ENCODE measurements at regions not wholly inside any gene's neighbourhood (a gene's known extent, or its start where the extent isn't known, plus 50 kb on each side); places are given as distances from the start of the nearest gene placed in this dataset.

DNA sequence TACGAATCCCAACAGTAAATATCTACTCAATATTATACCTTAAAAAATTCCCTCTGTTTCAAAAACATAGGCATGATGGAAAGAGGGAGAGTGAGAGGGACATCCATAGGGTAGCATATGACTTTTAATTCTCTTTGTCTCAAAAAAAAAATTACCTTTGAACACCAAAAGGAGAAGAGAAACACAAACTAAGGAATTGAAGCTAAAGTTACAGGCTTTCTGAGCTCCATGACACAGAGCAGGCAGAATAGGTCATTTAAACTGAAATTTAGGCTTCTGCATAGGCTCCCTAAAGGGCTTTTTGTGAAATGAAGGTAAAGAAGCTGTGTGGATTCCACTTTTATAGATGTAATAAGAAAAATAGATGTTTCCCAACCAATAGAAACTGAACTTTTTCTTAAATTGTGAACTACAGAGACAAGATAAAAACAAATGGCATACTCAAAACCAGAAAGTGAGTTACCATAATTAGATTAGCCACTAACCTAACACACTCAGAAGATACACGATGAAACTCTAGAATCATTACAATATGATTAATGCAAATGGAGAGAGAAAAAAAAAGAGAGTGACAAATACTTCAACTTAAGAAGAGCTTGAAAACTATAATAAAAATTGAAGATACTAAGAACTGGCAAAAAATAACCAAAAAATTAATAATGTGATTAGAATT, 584.6 kb downstream of the GABRG1 start:
- Mint-ChIP-seq H3K27ac (no peak overlapping the region), H3K9me3 (peaks cover 4 to 30% (median 9%) of the 10 kb centered on the region in 7 donors), H3K27me3 (no peaks in the 10 kb centered on the region), H3K4me1 (no peaks in the 10 kb centered on the region), H3K36me3 (no peaks in the 10 kb centered on the region), H3K4me3 (no peak overlapping the region)
- ATAC-seq (ENCODE audit: low read depth in 2 of 2) (no peak), DNase-seq (no peak)
- no peaks in the 10 kb centered on the region for H3K9me3 ChIP-seq (ENCODE audit: control insufficient read depth in 2 of 2, low read length in 2 of 2)
- no peaks in the 10 kb centered on the region for H3K36me3 ChIP-seq (ENCODE audit: control insufficient read depth, insufficient read depth, low read length)
- no peak overlapping the region for H3K4me3 ChIP-seq (ENCODE audit: low read depth, low read length)
- no peak overlapping the region for H3K27ac ChIP-seq (ENCODE audit: insufficient read depth, low read length, poor library complexity, severe bottlenecking)
- no peaks in the 10 kb centered on the region for H3K4me1 ChIP-seq (ENCODE audit: control insufficient read depth, insufficient read depth, low read length, poor library complexity, severe bottlenecking)
- no peaks in the 10 kb centered on the region for H3K27me3 ChIP-seq (ENCODE audit: control insufficient read depth, insufficient read depth, low read length)

DNA sequence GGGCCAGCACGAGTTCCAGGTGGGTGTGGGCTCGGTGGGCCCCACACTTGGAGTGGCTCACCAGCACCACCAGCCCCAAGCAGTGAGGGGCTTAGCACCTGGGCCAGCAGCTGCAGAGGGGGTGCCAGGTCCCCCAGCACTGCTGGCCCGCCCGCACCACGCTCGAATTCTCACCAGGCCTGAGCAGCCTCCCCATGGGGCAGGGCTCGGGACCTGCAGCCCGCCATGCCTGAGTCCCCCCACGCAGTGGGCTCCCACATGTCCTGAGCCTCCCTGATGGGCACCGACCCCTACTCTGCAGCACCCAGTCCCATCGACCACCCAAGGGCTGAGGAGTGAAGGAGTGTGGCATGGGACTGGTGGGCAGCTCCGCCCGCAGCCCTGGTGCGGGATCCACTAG, 593.4 kb downstream of the GABRG1 start:
- H3K36me3 Mint-ChIP-seq: no peaks in the 10 kb centered on the region
- no peaks in the 10 kb centered on the region for H3K4me1 Mint-ChIP-seq
- no peak for ATAC-seq (ENCODE audit: low read depth in 2 of 2)
- Histone ChIP-seq H3K4me3 (ENCODE audit: low read depth, low read length) (no peak overlapping the region), H3K4me1 (ENCODE audit: control insufficient read depth, insufficient read depth, low read length, poor library complexity, severe bottlenecking) (no peaks in the 10 kb centered on the region), H3K27ac (ENCODE audit: insufficient read depth, low read length, poor library complexity, severe bottlenecking) (no peak overlapping the region), H3K9me3 (ENCODE audit: control insufficient read depth in 2 of 2, low read length in 2 of 2) (peaks cover 0 to 4% of the 10 kb centered on the region in 2 experiments), H3K36me3 (ENCODE audit: control insufficient read depth, insufficient read depth, low read length) (no peaks in the 10 kb centered on the region), H3K27me3 (ENCODE audit: control insufficient read depth, insufficient read depth, low read length) (no peaks in the 10 kb centered on the region)
- DNase-seq: no peak
- H3K27ac Mint-ChIP-seq: no peak overlapping the region
- H3K9me3 Mint-ChIP-seq: peaks cover 0 to 24% (median 6%) of the 10 kb centered on the region in 7 donors
- H3K27me3 Mint-ChIP-seq: no peaks in the 10 kb centered on the region
- H3K4me3 Mint-ChIP-seq: no peak overlapping the region

DNA sequence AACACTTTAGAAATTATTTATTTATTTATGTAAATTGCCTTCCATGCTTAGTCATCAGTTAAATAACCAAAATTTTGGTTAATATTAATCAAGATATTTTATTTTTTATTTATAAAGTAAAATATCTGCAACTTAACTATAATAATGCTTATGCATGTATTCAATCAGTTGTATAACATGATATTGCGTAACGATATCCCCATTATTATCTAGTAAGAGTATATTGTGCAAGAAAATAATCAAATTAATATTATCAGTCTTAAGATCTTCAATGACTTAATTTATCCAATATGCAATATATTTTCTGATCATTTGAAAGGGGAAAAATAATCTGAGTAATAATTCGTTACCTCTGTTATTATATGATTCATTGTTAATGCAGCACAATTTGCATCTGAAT, 596.7 kb downstream of the GABRG1 start:
- DNase-seq (no peak), ATAC-seq (ENCODE audit: low read depth in 2 of 2) (no peak)
- Histone ChIP-seq H3K9me3 (ENCODE audit: control insufficient read depth in 2 of 2, low read length in 2 of 2) (peaks cover 0 to 4% of the 10 kb centered on the region in 2 experiments), H3K4me3 (ENCODE audit: low read depth, low read length) (no peak overlapping the region), H3K4me1 (ENCODE audit: control insufficient read depth, insufficient read depth, low read length, poor library complexity, severe bottlenecking) (no peaks in the 10 kb centered on the region), H3K36me3 (ENCODE audit: control insufficient read depth, insufficient read depth, low read length) (no peaks in the 10 kb centered on the region), H3K27ac (ENCODE audit: insufficient read depth, low read length, poor library complexity, severe bottlenecking) (no peak overlapping the region), H3K27me3 (ENCODE audit: control insufficient read depth, insufficient read depth, low read length) (no peaks in the 10 kb centered on the region)
- H3K4me3 Mint-ChIP-seq: no peak overlapping the region
- H3K4me1 Mint-ChIP-seq: no peaks in the 10 kb centered on the region
- H3K36me3 Mint-ChIP-seq: no peaks in the 10 kb centered on the region
- no peaks in the 10 kb centered on the region for H3K27me3 Mint-ChIP-seq
- peaks cover 0 to 14% (median 3%) of the 10 kb centered on the region in 7 donors for H3K9me3 Mint-ChIP-seq
- no peak overlapping the region for H3K27ac Mint-ChIP-seq

DNA sequence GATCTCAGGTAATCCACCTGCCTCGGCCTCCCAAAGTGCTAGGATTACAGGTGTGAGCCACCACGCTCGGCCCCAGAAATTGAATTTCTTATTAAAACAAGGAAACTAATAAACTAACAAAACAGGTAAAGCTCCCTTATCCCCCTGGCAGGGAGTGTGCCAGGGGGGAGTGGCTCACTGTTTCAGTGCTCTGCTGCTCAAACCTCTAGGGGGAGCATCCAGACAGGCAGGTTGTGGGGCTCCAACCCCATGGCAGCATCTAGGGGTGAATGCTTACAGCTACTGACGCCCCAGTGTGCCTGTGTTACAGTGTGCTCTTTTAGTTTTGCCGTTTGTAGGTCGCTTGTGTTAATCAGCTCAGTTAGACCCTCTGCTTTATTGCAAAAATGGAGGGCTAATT, 605.0 kb downstream of the GABRG1 start:
- Histone ChIP-seq H3K4me1 (ENCODE audit: control insufficient read depth, insufficient read depth, low read length, poor library complexity, severe bottlenecking) (no peaks in the 10 kb centered on the region), H3K27me3 (ENCODE audit: control insufficient read depth, insufficient read depth, low read length) (no peaks in the 10 kb centered on the region), H3K4me3 (ENCODE audit: low read depth, low read length) (no peak overlapping the region), H3K36me3 (ENCODE audit: control insufficient read depth, insufficient read depth, low read length) (no peaks in the 10 kb centered on the region), H3K9me3 (ENCODE audit: control insufficient read depth in 2 of 2, low read length in 2 of 2) (no peaks in the 10 kb centered on the region), H3K27ac (ENCODE audit: insufficient read depth, low read length, poor library complexity, severe bottlenecking) (no peak overlapping the region)
- H3K27me3 Mint-ChIP-seq: no peaks in the 10 kb centered on the region
- H3K4me1 Mint-ChIP-seq: no peaks in the 10 kb centered on the region
- no peaks in the 10 kb centered on the region for H3K36me3 Mint-ChIP-seq
- ATAC-seq (ENCODE audit: low read depth in 2 of 2): no peak
- H3K4me3 Mint-ChIP-seq: no peak overlapping the region
- H3K27ac Mint-ChIP-seq: no peak overlapping the region
- peaks cover 0 to 21% (median 2%) of the 10 kb centered on the region in 7 donors for H3K9me3 Mint-ChIP-seq
- DNase-seq: no peak

DNA sequence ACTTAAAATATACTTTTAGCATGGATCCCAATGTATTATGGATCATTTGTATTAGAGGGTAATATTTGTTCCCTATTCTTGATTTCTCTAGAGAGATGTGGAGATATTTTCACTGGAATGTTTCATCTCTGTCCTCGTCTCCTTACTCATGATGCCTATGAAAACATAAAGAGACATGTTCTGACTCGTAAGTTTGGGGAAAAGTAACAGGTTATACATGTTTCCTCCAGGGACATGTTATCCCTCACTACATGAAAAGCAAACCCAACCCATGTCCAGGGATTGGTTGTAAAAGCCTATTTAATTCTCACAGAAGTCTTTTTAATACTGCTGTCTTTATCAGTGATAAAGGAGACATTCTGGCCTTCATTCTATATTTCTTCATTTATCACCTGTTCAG, 621.4 kb downstream of the GABRG1 start:
- Mint-ChIP-seq H3K36me3 (no peaks in the 10 kb centered on the region), H3K9me3 (peaks cover 0 to 20% (median 7%) of the 10 kb centered on the region in 7 donors), H3K4me3 (no peak overlapping the region), H3K27ac (no peak overlapping the region), H3K4me1 (no peaks in the 10 kb centered on the region), H3K27me3 (no peaks in the 10 kb centered on the region)
- DNase-seq (no peak), ATAC-seq (ENCODE audit: low read depth in 2 of 2) (no peak)
- no peaks in the 10 kb centered on the region for H3K27me3 ChIP-seq (ENCODE audit: control insufficient read depth, insufficient read depth, low read length)
- no peaks in the 10 kb centered on the region for H3K36me3 ChIP-seq (ENCODE audit: control insufficient read depth, insufficient read depth, low read length)
- H3K4me3 ChIP-seq (ENCODE audit: low read depth, low read length): no peak overlapping the region
- no peak overlapping the region for H3K27ac ChIP-seq (ENCODE audit: insufficient read depth, low read length, poor library complexity, severe bottlenecking)
- no peaks in the 10 kb centered on the region for H3K4me1 ChIP-seq (ENCODE audit: control insufficient read depth, insufficient read depth, low read length, poor library complexity, severe bottlenecking)
- no peaks in the 10 kb centered on the region for H3K9me3 ChIP-seq (ENCODE audit: control insufficient read depth in 2 of 2, low read length in 2 of 2)

DNA sequence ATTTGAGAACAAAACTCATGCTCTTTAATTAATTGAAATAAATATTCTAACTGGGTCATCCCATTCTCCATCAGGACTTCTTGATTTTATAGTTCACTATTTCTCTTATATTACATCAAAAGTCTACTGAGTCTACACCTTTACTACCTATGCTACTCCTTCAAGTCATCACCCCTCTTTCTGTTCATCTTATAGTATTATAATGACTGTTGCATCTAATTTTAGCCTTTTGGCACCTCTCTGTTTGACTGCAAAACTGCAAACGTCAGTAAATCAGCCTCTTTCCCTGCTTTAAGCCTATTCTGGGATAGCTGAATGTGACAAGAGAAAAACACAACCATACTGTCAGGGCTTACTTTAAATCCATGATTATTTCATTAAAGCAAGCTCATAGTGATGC, 639.1 kb downstream of the GABRG1 start:
- no peaks in the 10 kb centered on the region for H3K9me3 ChIP-seq (ENCODE audit: control insufficient read depth in 2 of 2, low read length in 2 of 2)
- Mint-ChIP-seq H3K4me1 (no peaks in the 10 kb centered on the region), H3K9me3 (peaks cover 0 to 26% (median 6%) of the 10 kb centered on the region in 7 donors), H3K36me3 (no peaks in the 10 kb centered on the region), H3K4me3 (no peak overlapping the region), H3K27me3 (no peaks in the 10 kb centered on the region), H3K27ac (no peak overlapping the region)
- no peaks in the 10 kb centered on the region for H3K4me1 ChIP-seq (ENCODE audit: control insufficient read depth, insufficient read depth, low read length, poor library complexity, severe bottlenecking)
- no peaks in the 10 kb centered on the region for H3K27me3 ChIP-seq (ENCODE audit: control insufficient read depth, insufficient read depth, low read length)
- DNase-seq (no peak), ATAC-seq (ENCODE audit: low read depth in 2 of 2) (no peak)
- no peak overlapping the region for H3K27ac ChIP-seq (ENCODE audit: insufficient read depth, low read length, poor library complexity, severe bottlenecking)
- H3K4me3 ChIP-seq (ENCODE audit: low read depth, low read length): no peak overlapping the region
- H3K36me3 ChIP-seq (ENCODE audit: control insufficient read depth, insufficient read depth, low read length): no peaks in the 10 kb centered on the region

DNA sequence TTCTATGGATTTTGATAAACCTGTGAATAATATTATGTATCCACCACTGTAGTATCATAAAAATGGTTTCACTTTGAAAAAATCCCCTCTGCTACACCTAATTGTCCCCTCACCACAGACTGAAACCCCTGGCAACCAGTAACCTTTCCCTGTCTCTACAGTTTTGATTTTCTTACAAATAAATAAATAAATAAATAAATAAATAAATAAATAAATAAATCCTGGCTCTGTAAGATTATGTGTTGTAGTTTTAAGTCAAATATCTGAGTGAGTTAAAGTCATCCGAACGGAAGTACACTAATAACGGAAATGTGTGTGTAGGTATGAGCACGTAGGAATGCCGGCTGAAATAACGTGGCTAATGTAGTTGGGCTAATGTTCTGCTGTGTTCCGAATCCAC, 641.5 kb downstream of the GABRG1 start:
- H3K27ac Mint-ChIP-seq: no peak overlapping the region
- Histone ChIP-seq H3K9me3 (ENCODE audit: control insufficient read depth in 2 of 2, low read length in 2 of 2) (no peaks in the 10 kb centered on the region), H3K4me1 (ENCODE audit: control insufficient read depth, insufficient read depth, low read length, poor library complexity, severe bottlenecking) (no peaks in the 10 kb centered on the region), H3K36me3 (ENCODE audit: control insufficient read depth, insufficient read depth, low read length) (no peaks in the 10 kb centered on the region), H3K27ac (ENCODE audit: insufficient read depth, low read length, poor library complexity, severe bottlenecking) (no peak overlapping the region), H3K27me3 (ENCODE audit: control insufficient read depth, insufficient read depth, low read length) (no peaks in the 10 kb centered on the region), H3K4me3 (ENCODE audit: low read depth, low read length) (no peak overlapping the region)
- H3K9me3 Mint-ChIP-seq: peaks cover 0 to 27% (median 4%) of the 10 kb centered on the region in 7 donors
- DNase-seq: no peak
- no peak for ATAC-seq (ENCODE audit: low read depth in 2 of 2)
- no peaks in the 10 kb centered on the region for H3K4me1 Mint-ChIP-seq
- no peaks in the 10 kb centered on the region for H3K27me3 Mint-ChIP-seq
- no peak overlapping the region for H3K4me3 Mint-ChIP-seq
- H3K36me3 Mint-ChIP-seq: no peaks in the 10 kb centered on the region

DNA sequence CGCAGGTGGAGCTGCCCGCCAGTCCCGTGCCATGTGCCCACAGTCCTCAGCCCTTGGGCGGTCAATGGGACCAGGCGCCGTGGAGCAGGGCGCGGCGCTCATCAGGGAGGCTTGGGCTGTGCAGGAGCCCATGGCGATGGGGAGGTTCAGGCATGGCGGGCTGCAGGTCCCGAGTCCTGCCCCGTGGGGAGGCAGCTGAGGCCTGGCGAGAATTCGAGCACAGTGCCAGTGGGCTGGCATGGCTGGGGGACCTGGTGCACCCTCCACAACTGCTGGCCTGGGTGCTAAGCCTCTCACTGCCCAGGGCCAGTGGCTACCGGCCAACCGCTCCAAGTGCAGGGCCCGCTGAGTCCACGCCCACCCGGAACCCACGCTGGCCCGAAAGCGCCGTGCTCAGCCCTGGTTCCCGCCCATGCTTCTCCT, 646.5 kb downstream of the GABRG1 start:
- no peak overlapping the region for H3K4me3 Mint-ChIP-seq
- H3K4me1 Mint-ChIP-seq: peaks cover 0 to 4% (median 0%) of the 10 kb centered on the region in 4 donors
- H3K27me3 Mint-ChIP-seq: no peaks in the 10 kb centered on the region
- Histone ChIP-seq H3K9me3 (ENCODE audit: control insufficient read depth in 2 of 2, low read length in 2 of 2) (peaks cover 0 to 4% of the 10 kb centered on the region in 2 experiments), H3K27ac (ENCODE audit: insufficient read depth, low read length, poor library complexity, severe bottlenecking) (no peak overlapping the region), H3K27me3 (ENCODE audit: control insufficient read depth, insufficient read depth, low read length) (no peaks in the 10 kb centered on the region), H3K36me3 (ENCODE audit: control insufficient read depth, insufficient read depth, low read length) (no peaks in the 10 kb centered on the region), H3K4me1 (ENCODE audit: control insufficient read depth, insufficient read depth, low read length, poor library complexity, severe bottlenecking) (no peaks in the 10 kb centered on the region), H3K4me3 (ENCODE audit: low read depth, low read length) (no peak overlapping the region)
- no peaks in the 10 kb centered on the region for H3K36me3 Mint-ChIP-seq
- peaks cover 0 to 29% (median 7%) of the 10 kb centered on the region in 7 donors for H3K9me3 Mint-ChIP-seq
- no peak overlapping the region for H3K27ac Mint-ChIP-seq
- DNase-seq (no peak), ATAC-seq (ENCODE audit: low read depth in 2 of 2) (no peak)

All from CD4-positive, CD25-positive, alpha-beta regulatory T cell (primary cell).